NCI-H146 treated with DMSO at 0.1 percent for 48 hours (cell line): ENCODE measurements at regions not wholly inside any gene's neighbourhood (a gene's known extent, or its start where the extent isn't known, plus 50 kb on each side); places are given as distances from the start of the nearest gene placed in this dataset.
A peak's percentile ranks its signal among the peaks of the same experiment; 100 is the strongest.

ENCODE experiments used
- DNase-seq: peaks from one replicate; lab custom pipeline; 2025; ENCODE audit not compliant: unreplicated experiment; lab: John Stamatoyannopoulos, UW

- no peak for DNase-seq
Observed at GRCh38 chr2:61722800-61723199, 131.1 kb downstream of the FAM161A start.

GRCh38 chr2:61722318-61722717, 131.5 kb downstream of the FAM161A start:
- peak; percentile 59 for DNase-seq

GRCh38 chr2:61721382-61721781, 132.5 kb downstream of the FAM161A start:
- no peak for DNase-seq

GRCh38 chr2:61720911-61721310, 132.9 kb downstream of the FAM161A start:
- no peak for DNase-seq

- DNase-seq, result no peak
Observed at GRCh38 chr2:61718965-61719364, 134.9 kb downstream of the FAM161A start.

- DNase-seq, result no peak
Observed at GRCh38 chr2:61715506-61715905, 138.4 kb downstream of the FAM161A start.

GRCh38 chr2:61714210-61714609, 139.7 kb downstream of the FAM161A start:
- no peak for DNase-seq

GRCh38 chr2:61713457-61713856, 140.4 kb downstream of the FAM161A start:
- DNase-seq, result no peak

- DNase-seq, result no peak
Observed at GRCh38 chr2:61712060-61712459, 141.8 kb downstream of the FAM161A start.

GRCh38 chr2:61710711-61711110, 143.1 kb downstream of the FAM161A start:
- no peak for DNase-seq

- peak; percentile 80 for DNase-seq
Observed at GRCh38 chr2:61707984-61708852, 145.6 kb downstream of the FAM161A start.

GRCh38 chr2:61705625-61706024, 148.2 kb downstream of the FAM161A start:
- DNase-seq, result no peak

- DNase-seq, result no peak
Observed at GRCh38 chr2:61704364-61704763, 149.5 kb downstream of the FAM161A start.

- no peak for DNase-seq
Observed at GRCh38 chr2:61702088-61702467, 151.8 kb downstream of the FAM161A start.

- DNase-seq, result no peak
Observed at GRCh38 chr2:61700464-61700863, 153.4 kb downstream of the FAM161A start.

GRCh38 chr2:61694312-61695274, 156.4 kb upstream of the XPO1 start:
- peak; percentile 73 for DNase-seq

GRCh38 chr2:61693744-61694143, 155.6 kb upstream of the XPO1 start:
- no peak for DNase-seq

- no peak for DNase-seq
Observed at GRCh38 chr2:61690078-61690596, 152.0 kb upstream of the XPO1 start.

GRCh38 chr2:61689568-61689967, 151.4 kb upstream of the XPO1 start:
- no peak for DNase-seq

- no peak for DNase-seq
Observed at GRCh38 chr2:61688369-61689334, 150.5 kb upstream of the XPO1 start.
